Hematopoietic multipotent progenitor cell treated with erythropoietin and hydrocortisone succinate and interleukin-3 and kit ligand, for 6 days (in vitro differentiated cells): ENCODE measurements at regions not wholly inside any gene's neighbourhood (a gene's known extent, or its start where the extent isn't known, plus 50 kb on each side); places are given as distances from the start of the nearest gene placed in this dataset.

ENCODE experiments used
- DNase-seq: peaks from one replicate; pipeline ENCODE4 v3.0.0-alpha.2; 2015

DNA sequence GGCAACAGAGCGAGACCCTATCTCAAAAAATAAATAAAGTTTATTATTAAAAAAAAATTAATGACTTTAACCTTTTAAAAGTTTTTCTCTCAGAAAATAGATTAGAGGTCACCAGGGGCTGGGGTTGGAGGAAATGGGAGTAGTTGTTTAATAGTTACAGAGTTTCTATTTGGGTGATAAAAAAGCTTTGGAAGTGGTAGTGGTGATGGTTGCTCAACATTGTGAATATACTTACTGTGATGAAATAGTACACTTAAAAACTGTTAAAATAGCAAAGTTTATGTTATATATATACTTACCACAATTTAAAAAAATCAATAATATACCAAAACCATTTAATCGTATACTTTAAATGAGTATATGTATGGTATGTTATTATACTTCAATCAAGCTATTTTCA, 59.6 kb downstream of the ARL6IP4 start:
- no peak for DNase-seq

DNA sequence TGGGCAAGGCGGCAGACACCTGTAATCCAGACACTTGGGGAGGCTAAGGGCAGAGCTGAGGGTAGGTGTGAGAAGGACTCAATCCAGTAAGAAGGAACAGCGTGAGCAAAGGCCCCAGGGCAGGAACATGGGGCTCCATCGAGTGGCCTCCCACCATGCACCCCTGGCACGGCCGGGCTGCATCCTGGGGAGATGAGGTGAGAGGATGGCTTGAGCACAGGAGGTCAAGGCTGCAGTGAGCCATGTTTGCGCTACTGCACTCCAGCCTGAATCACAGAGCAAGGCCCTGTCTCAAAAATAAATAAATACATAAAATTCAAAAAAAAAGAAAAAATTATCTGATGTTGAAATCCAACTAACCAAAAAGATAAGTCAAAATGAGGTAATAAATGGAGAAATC, 58.5 kb downstream of the ARL6IP4 start:
- no peak for DNase-seq

DNA sequence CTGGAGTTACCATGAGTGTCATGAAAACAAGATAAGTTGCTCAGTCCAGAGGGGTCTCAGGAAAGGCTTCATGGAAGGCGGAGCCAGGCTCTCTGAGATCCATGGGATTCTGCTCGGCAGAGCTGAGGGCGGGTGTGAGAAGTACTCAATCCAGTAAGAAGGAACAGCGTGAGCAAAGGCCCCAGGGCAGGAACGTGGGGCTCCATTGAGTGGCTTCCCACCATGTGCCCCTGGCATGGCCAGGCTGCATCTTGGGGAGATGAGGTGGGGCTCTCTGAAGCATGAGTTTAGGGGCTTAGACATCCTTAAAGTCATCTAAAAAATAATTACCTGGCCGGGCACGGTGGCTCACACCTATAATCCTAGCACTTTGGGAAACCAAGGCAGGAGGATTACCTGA, 58.0 kb downstream of the ARL6IP4 start:
- DNase-seq = no peak

DNA sequence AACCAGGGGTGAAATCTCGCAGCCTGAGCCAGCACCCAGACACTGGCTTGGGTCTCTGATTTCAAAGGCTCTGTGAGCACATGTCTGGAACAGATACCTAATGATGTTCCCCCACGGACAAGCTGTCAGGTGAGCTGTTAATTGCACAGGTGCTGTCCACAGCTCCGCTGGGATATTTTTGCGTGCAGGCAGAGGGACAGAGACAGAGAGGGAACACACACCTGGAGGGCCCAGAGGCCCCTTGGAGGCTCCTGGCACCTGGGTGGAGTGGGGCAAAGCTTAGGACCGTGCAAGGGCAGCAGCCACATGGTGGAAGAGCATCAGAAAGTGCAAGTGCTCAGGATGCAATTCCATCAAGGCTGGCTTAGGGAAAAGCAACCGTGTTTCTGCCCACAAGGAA, 57.3 kb downstream of the ARL6IP4 start:
- DNase-seq = no peak

DNA sequence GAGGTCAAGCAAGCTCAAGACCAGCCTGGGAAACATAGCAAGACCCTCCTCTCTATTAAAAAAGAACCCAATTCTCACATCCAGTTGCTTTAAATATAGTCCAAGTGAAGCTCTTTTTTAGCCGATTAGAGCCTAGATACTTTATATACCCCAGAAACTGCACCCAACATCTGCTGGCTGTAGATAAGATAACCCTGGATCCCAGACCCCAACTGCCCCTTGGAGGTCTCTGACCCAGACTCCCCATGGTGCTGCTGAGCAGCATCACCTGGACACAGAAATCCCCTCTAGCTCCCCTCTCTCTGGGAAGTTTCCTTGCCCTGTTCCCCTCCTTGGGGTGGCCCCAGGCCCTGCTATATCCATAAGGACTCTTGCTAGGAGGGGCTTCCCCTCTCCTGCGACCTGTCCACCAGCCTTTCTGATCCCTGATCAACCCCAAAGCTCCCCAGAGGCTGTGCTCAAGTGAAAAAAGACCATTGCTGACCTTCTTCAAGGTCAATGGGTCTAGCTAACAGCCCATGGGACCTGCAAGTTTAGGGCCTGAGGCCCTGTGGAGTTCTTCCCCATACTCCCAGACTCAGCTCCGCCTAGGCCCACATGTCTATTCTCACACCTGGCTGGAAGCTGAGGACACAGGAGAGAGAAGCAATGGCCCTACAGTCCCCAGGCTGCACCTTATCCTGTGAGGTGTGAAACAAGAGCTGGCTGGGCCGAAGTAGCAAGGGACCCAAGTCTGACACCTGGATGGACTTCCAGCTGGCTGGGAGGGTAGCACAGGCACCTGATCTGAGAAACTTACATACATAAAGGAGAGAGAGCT, 56.2 kb downstream of the ARL6IP4 start:
- DNase-seq = peak; percentile 76

DNA sequence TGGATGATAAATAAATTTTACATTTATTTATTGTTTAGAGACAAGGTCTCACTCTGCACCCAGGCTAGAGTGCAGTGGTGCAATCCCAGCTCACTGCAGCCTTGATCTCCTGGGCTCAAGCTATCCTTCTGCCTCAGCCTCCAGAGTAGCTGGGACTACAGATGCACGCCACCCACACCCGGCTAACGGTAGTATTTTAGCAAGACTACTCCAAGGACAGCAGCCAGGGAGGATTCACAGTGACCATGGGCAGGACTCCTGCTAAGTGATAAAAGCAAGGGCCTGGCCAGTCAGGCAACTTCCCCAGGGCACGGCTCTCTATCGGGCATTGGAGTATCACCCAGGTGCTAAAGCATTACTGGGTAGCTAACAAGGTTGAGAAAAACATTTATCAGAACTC, 55.4 kb downstream of the ARL6IP4 start:
- DNase-seq = peak; percentile 35

DNA sequence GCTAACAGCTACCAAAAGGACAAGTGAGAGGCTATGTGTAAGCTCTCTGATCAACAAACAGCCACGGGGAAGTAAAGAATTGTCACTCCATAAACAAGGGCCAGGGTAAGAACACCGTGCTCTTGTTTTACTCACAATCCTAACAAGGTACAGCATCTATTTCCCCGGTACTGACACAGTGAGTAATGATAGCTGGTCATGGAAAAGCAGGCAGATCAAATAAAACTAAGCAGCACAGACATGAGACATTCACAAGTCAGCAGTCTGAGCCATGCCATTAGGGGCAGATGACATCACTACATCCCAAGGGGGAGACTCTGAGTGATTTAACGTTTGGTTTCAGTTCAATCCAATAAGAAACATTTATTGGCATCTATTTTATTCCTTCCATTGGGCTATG, 54.4 kb downstream of the ARL6IP4 start:
- DNase-seq = no peak

DNA sequence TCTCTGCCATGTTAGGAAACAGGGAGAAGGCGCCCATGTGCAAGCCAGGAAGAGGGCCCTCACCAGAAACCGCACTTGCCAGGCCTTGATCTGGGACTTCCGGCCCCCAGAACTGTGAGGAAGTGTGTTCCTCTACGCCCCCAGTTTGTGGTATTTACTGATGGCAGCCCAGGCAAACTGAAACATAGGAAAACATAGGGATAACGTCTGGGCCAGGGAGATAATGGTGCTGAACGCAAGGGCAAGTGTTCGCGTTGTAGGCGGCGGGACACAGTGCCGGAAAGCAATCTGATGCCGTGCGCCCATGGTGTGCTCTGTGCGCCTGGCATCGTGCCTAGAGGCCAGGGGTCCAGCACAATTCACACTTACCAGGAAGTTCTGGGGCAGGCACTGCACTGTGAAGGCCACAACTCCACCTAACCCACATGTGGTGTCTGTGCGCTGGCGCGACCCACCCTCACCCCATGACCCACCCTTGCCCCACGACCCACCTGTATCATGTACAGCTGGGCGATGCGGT, 53.6 kb downstream of the ARL6IP4 start:
- peak; percentile 87 for DNase-seq

DNA sequence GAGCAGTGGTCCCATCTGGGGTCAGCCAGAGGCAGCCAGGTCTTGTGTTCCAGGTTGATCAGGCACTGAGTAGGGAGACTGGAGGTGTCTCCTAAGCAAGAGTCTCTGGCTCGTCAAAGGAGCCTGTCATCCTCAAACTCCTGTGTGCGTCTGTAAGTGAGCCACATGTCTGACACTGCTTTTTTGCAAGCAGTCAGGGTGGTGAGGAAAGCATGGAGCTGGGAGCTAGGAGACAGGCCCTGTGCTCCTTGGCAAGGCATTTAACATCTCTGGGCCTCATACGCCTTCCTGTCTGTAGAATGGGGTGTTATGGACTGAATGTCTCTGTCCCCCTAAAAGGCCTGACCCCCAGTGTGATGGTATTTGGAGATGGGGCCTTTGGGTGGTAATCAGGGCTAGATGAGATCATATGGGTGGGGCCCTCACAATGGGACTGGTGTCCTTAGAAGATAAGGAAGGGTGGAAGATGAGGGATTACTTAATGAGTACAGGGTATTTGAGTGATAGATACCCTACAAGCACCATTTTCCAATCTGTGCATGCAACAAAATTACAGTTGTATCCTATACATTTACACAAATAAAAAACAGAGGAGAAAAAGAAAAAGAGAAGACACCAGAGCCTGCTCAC, 53.0 kb downstream of the ARL6IP4 start:
- peak; percentile 81 for DNase-seq

DNA sequence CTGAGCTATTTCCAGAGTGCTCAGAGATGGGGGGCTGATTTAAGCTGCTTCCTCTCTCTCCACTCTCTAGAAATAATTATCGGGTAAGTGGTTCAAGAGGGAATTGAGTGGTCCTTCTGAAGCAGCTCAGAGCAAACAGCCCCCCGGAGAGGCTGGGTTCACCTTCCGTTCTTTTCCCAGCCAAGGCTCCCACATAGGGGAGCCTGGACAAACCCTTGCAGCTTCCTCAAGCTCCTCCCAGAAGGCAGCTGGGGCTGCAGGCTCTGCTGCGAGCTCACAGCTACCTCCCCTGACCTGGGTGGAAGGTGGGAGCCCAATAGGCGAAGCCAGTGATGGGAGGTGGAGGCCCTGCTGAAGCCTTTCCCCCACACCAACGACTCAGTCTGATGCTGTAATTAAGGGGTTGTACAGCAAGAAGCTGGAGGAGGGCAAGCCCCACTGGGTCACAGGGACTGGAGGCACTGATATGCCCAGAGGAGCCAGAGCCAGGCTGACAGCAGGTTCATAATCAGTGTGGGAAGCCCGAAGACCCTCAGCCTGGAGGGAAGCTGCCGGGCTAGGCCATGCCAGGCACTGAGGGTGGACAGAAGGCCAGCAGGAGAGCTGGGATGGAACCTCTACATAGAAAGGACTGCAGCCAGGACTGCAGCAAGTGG, 52.4 kb downstream of the ARL6IP4 start:
- DNase-seq = no peak
